GM23338 (cell line): ENCODE measurements at regions not wholly inside any gene's neighbourhood (a gene's known extent, or its start where the extent isn't known, plus 50 kb on each side); places are given as distances from the start of the nearest gene placed in this dataset.

Source experiments
- ATAC-seq: fragments of 200-7000 bp; cut with Tn5 transposase; 3 replicates; pipeline ENCODE4 v1.9.1; 2020
- DNase-seq: peaks from one replicate; pipeline ENCODE4 v3.0.0-alpha.2; 2015; ENCODE audit warnings: low spot score
- H2AFZ ChIP-seq: fragments of 200-600 bp; sonication (generic); 2 replicates; pipeline ENCODE4 v1.8.0; 2016; ENCODE audit warnings: antibody characterized with exemption, mild to moderate bottlenecking, moderate library complexity
- H3F3A ChIP-seq: fragments of 200-600 bp; sonication (generic); replicated peaks from 2 replicates; pipeline ENCODE4 v1.8.0; 2017; ENCODE audit warnings: antibody characterized with exemption, mixed run types, low read depth
- H3K27ac ChIP-seq: fragments of 200-600 bp; sonication (generic); 2 replicates; pipeline ENCODE4 v1.6.1; 2016; ENCODE audit warnings: low read depth
- H3K27me3 ChIP-seq: fragments of 200-600 bp; sonication (generic); 2 replicates; pipeline ENCODE4 v1.8.0; 2016; ENCODE audit warnings: mild to moderate bottlenecking, mixed run types, moderate library complexity; ENCODE audit not compliant: insufficient read depth
- H3K36me3 ChIP-seq: fragments of 200-600 bp; sonication (generic); 2 replicates; pipeline ENCODE4 v1.8.0; 2016; ENCODE audit warnings: mild to moderate bottlenecking; ENCODE audit not compliant: insufficient read depth
- H3K4me1 ChIP-seq: fragments of 200-600 bp; sonication (generic); 2 replicates; pipeline ENCODE4 v1.8.0; 2016; ENCODE audit warnings: mild to moderate bottlenecking, moderate library complexity; ENCODE audit not compliant: insufficient read depth
- H3K4me2 ChIP-seq: fragments of 200-600 bp; sonication (generic); 2 replicates; pipeline ENCODE4 v1.7.1; 2017; ENCODE audit warnings: mixed run types
- H3K4me3 ChIP-seq: fragments of 200-600 bp; sonication (generic); 2 replicates; pipeline ENCODE4 v1.6.1; 2016; ENCODE audit warnings: mixed run types
- H3K79me2 ChIP-seq: fragments of 200-600 bp; sonication (generic); replicated peaks from 2 replicates; pipeline ENCODE4 v1.8.0; 2017; ENCODE audit warnings: mild to moderate bottlenecking; ENCODE audit not compliant: insufficient read depth
- H3K9me2 ChIP-seq: fragments of 200-600 bp; sonication (generic); 2 replicates; pipeline ENCODE4 v1.8.0; 2017; ENCODE audit not compliant: insufficient read depth
- H4K20me1 ChIP-seq: fragments of 200-600 bp; sonication (generic); replicated peaks from 2 replicates; pipeline ENCODE4 v1.8.0; 2017; ENCODE audit warnings: mild to moderate bottlenecking; ENCODE audit not compliant: insufficient read depth
- H3K27ac Mint-ChIP-seq: 2 replicates; pipeline ENCODE4 v1.8.0; 2020; ENCODE audit warnings: inconsistent platforms, mild to moderate bottlenecking, moderate library complexity, mixed read lengths
- H3K27me3 Mint-ChIP-seq: 3 replicates; pipeline ENCODE4 v1.8.0; 2022; ENCODE audit warnings: low read depth, mild to moderate bottlenecking, moderate library complexity, mixed read lengths, inconsistent platforms; ENCODE audit not compliant: insufficient read depth, poor library complexity
- H3K36me3 Mint-ChIP-seq: 3 replicates; pipeline ENCODE4 v1.8.0; 2021; ENCODE audit warnings: low read depth, mild to moderate bottlenecking, inconsistent platforms, moderate library complexity, mixed read lengths
- H3K4me1 Mint-ChIP-seq: 3 replicates; pipeline ENCODE4 v1.8.0; 2020; ENCODE audit warnings: mild to moderate bottlenecking, inconsistent platforms, mixed read lengths
- H3K4me3 Mint-ChIP-seq: 3 replicates; pipeline ENCODE4 v1.8.0; 2021; ENCODE audit warnings: moderate library complexity, mild to moderate bottlenecking, inconsistent platforms, mixed read lengths
- H3K9me3 Mint-ChIP-seq: 3 replicates; pipeline ENCODE4 v1.8.0; 2020; ENCODE audit warnings: moderate library complexity, mild to moderate bottlenecking, inconsistent platforms, mixed read lengths
- CREB1 ChIP-seq: fragments of 250-450 bp; sonication (Bioruptor Pico); IDR thresholded peaks from 2 replicates; pipeline ENCODE4 v1.5.0; 2020; ENCODE audit warnings: low read depth, mild to moderate bottlenecking, moderate library complexity
- EZH2 ChIP-seq: fragments of 200-600 bp; sonication (generic); IDR thresholded peaks from one replicate; pipeline ENCODE4 v1.8.0; 2017; ENCODE audit warnings: antibody characterized with exemption, mild to moderate bottlenecking, low read depth; ENCODE audit not compliant: unreplicated experiment
- EZH2phosphoT487 ChIP-seq: fragments of 200-600 bp; sonication (generic); IDR thresholded peaks from one replicate; pipeline ENCODE4 v1.8.1; 2018; ENCODE audit warnings: antibody characterized with exemption; ENCODE audit not compliant: unreplicated experiment
- JUNB ChIP-seq: IDR thresholded peaks from one replicate; pipeline ENCODE4 v1.6.1; 2016; ENCODE audit warnings: antibody characterized with exemption; ENCODE audit not compliant: unreplicated experiment
- NANOG ChIP-seq: IDR thresholded peaks from 2 replicates; pipeline ENCODE4 v1.6.1; 2016; ENCODE audit warnings: antibody characterized with exemption, borderline replicate concordance
- POLR2AphosphoS5 ChIP-seq: IDR thresholded peaks from 2 replicates; pipeline ENCODE4 v1.6.1; 2016; ENCODE audit warnings: antibody characterized with exemption, low read depth
- STAT1 ChIP-seq: IDR thresholded peaks from one replicate; pipeline ENCODE4 v1.6.1; 2016; ENCODE audit warnings: antibody characterized with exemption; ENCODE audit not compliant: unreplicated experiment
- ZNF331 ChIP-seq: fragments of 250-450 bp; sonication (Bioruptor Pico); IDR thresholded peaks from 2 replicates; pipeline ENCODE4 v1.5.0; 2020; ENCODE audit warnings: low read depth, mild to moderate bottlenecking, moderate library complexity
- TF ChIP-seq, protein P1 (sequence below), 2 experiments: fragments of 200-600 bp in 1 of 2; sonication (generic) in 1 of 2; conservative IDR thresholded peaks; 2 replicates each; pipeline versions ENCODE4 v1.5.1 to v1.6.1; 2016 to 2017; ENCODE audit warnings: antibody characterized with exemption in 2 of 2, low read depth in 2 of 2, mild to moderate bottlenecking in 2 of 2, moderate library complexity in 1 of 2
- TF ChIP-seq, protein P2 (sequence below): fragments of 250-450 bp; sonication (Bioruptor Pico); IDR thresholded peaks from 2 replicates; pipeline ENCODE4 v1.5.0; 2020; ENCODE audit warnings: mild to moderate bottlenecking, moderate library complexity
- TF ChIP-seq, protein P3 (sequence below): IDR thresholded peaks from one replicate; pipeline ENCODE4 v1.6.1; 2018; ENCODE audit warnings: antibody characterized with exemption; ENCODE audit not compliant: unreplicated experiment
- TF ChIP-seq, protein P4 (sequence below): IDR thresholded peaks from 2 replicates; pipeline ENCODE4 v1.6.1; 2016; ENCODE audit warnings: antibody characterized with exemption

DNA sequence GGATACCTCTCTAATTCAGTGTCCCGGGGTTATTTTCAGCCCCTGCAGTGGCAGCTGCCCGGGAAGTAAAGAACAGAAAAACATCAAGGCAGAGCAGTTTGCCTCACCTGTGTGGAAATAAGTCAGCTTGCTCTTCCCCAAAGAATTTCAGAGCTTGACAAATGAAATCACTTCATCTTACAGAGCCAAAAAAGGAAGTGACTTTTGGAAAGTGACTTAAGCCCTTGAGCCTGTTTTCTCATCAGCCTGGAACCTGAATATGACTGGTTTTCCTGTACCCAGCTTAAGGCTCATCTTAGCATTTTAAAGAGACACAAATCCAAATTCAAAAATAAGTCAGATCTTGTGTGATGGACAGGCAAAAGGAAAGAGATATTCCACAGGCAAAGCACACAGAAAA lies 211.6 kb downstream of the RCHY1 start:
- ATAC-seq = no peak

More for the DNA sequence above, 211.6 kb downstream of the RCHY1 start:
- Histone ChIP-seq H3K4me3 (no peak overlapping the region), H4K20me1 (no peaks in the 10 kb centered on the region), H3K27me3 (no peaks in the 10 kb centered on the region), H2AFZ (no peak overlapping the region), H3K27ac (no peak overlapping the region), H3K4me1 (no peaks in the 10 kb centered on the region), H3F3A (no peaks in the 10 kb centered on the region), H3K79me2 (no peaks in the 10 kb centered on the region), H3K36me3 (no peaks in the 10 kb centered on the region), H3K4me2 (no peak overlapping the region), H3K9me2 (no peaks in the 10 kb centered on the region)
- Mint-ChIP-seq H3K9me3 (peaks cover 33% of the 10 kb centered on the region), H3K27ac (no peak overlapping the region), H3K4me3 (no peak overlapping the region), H3K4me1 (no peaks in the 10 kb centered on the region), H3K36me3 (peaks cover 12% of the 10 kb centered on the region), H3K27me3 (peaks cover 3% of the 10 kb centered on the region)
- no peak for DNase-seq
- TF ChIP-seq EZH2phosphoT487 (no peak), CREB1 (CRISPR knock-in tag) (no peak), ZNF331 (no peak), EZH2 (no peak), JUNB (no peak), POLR2AphosphoS5 (no peak), STAT1 (no peak), NANOG (no peak)
- TF ChIP-seq, protein P1, sequence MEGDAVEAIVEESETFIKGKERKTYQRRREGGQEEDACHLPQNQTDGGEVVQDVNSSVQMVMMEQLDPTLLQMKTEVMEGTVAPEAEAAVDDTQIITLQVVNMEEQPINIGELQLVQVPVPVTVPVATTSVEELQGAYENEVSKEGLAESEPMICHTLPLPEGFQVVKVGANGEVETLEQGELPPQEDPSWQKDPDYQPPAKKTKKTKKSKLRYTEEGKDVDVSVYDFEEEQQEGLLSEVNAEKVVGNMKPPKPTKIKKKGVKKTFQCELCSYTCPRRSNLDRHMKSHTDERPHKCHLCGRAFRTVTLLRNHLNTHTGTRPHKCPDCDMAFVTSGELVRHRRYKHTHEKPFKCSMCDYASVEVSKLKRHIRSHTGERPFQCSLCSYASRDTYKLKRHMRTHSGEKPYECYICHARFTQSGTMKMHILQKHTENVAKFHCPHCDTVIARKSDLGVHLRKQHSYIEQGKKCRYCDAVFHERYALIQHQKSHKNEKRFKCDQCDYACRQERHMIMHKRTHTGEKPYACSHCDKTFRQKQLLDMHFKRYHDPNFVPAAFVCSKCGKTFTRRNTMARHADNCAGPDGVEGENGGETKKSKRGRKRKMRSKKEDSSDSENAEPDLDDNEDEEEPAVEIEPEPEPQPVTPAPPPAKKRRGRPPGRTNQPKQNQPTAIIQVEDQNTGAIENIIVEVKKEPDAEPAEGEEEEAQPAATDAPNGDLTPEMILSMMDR (conservative IDR thresholded peaks at IDR 0.05; ENCODE audit: low read depth in 2 of 2) = no peak
- TF ChIP-seq, protein P2, sequence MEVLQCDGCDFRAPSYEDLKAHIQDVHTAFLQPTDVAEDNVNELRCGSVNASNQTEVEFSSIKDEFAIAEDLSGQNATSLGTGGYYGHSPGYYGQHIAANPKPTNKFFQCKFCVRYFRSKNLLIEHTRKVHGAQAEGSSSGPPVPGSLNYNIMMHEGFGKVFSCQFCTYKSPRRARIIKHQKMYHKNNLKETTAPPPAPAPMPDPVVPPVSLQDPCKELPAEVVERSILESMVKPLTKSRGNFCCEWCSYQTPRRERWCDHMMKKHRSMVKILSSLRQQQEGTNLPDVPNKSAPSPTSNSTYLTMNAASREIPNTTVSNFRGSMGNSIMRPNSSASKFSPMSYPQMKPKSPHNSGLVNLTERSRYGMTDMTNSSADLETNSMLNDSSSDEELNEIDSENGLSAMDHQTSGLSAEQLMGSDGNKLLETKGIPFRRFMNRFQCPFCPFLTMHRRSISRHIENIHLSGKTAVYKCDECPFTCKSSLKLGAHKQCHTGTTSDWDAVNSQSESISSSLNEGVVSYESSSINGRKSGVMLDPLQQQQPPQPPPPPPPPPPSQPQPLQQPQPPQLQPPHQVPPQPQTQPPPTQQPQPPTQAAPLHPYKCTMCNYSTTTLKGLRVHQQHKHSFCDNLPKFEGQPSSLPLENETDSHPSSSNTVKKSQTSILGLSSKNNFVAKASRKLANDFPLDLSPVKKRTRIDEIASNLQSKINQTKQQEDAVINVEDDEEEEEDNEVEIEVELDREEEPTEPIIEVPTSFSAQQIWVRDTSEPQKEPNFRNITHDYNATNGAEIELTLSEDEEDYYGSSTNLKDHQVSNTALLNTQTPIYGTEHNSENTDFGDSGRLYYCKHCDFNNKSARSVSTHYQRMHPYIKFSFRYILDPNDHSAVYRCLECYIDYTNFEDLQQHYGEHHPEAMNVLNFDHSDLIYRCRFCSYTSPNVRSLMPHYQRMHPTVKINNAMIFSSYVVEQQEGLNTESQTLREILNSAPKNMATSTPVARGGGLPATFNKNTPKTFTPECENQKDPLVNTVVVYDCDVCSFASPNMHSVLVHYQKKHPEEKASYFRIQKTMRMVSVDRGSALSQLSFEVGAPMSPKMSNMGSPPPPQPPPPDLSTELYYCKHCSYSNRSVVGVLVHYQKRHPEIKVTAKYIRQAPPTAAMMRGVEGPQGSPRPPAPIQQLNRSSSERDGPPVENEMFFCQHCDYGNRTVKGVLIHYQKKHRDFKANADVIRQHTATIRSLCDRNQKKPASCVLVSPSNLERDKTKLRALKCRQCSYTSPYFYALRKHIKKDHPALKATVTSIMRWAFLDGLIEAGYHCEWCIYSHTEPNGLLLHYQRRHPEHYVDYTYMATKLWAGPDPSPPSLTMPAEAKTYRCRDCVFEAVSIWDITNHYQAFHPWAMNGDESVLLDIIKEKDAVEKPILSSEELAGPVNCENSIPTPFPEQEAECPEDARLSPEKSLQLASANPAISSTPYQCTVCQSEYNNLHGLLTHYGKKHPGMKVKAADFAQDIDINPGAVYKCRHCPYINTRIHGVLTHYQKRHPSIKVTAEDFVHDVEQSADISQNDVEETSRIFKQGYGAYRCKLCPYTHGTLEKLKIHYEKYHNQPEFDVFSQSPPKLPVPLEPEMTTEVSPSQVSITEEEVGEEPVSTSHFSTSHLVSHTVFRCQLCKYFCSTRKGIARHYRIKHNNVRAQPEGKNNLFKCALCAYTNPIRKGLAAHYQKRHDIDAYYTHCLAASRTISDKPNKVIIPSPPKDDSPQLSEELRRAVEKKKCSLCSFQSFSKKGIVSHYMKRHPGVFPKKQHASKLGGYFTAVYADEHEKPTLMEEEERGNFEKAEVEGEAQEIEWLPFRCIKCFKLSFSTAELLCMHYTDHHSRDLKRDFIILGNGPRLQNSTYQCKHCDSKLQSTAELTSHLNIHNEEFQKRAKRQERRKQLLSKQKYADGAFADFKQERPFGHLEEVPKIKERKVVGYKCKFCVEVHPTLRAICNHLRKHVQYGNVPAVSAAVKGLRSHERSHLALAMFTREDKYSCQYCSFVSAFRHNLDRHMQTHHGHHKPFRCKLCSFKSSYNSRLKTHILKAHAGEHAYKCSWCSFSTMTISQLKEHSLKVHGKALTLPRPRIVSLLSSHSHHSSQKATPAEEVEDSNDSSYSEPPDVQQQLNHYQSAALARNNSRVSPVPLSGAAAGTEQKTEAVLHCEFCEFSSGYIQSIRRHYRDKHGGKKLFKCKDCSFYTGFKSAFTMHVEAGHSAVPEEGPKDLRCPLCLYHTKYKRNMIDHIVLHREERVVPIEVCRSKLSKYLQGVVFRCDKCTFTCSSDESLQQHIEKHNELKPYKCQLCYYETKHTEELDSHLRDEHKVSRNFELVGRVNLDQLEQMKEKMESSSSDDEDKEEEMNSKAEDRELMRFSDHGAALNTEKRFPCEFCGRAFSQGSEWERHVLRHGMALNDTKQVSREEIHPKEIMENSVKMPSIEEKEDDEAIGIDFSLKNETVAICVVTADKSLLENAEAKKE (CRISPR knock-in tag) = no peak
- TF ChIP-seq, protein P3, sequence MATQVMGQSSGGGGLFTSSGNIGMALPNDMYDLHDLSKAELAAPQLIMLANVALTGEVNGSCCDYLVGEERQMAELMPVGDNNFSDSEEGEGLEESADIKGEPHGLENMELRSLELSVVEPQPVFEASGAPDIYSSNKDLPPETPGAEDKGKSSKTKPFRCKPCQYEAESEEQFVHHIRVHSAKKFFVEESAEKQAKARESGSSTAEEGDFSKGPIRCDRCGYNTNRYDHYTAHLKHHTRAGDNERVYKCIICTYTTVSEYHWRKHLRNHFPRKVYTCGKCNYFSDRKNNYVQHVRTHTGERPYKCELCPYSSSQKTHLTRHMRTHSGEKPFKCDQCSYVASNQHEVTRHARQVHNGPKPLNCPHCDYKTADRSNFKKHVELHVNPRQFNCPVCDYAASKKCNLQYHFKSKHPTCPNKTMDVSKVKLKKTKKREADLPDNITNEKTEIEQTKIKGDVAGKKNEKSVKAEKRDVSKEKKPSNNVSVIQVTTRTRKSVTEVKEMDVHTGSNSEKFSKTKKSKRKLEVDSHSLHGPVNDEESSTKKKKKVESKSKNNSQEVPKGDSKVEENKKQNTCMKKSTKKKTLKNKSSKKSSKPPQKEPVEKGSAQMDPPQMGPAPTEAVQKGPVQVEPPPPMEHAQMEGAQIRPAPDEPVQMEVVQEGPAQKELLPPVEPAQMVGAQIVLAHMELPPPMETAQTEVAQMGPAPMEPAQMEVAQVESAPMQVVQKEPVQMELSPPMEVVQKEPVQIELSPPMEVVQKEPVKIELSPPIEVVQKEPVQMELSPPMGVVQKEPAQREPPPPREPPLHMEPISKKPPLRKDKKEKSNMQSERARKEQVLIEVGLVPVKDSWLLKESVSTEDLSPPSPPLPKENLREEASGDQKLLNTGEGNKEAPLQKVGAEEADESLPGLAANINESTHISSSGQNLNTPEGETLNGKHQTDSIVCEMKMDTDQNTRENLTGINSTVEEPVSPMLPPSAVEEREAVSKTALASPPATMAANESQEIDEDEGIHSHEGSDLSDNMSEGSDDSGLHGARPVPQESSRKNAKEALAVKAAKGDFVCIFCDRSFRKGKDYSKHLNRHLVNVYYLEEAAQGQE = no peak
- TF ChIP-seq, protein P4, sequence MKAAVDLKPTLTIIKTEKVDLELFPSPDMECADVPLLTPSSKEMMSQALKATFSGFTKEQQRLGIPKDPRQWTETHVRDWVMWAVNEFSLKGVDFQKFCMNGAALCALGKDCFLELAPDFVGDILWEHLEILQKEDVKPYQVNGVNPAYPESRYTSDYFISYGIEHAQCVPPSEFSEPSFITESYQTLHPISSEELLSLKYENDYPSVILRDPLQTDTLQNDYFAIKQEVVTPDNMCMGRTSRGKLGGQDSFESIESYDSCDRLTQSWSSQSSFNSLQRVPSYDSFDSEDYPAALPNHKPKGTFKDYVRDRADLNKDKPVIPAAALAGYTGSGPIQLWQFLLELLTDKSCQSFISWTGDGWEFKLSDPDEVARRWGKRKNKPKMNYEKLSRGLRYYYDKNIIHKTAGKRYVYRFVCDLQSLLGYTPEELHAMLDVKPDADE = no peak
